CD8-positive, alpha-beta memory T cell (primary cell): ENCODE measurements at regions not wholly inside any gene's neighbourhood (a gene's known extent, or its start where the extent isn't known, plus 50 kb on each side); places are given as distances from the start of the nearest gene placed in this dataset.
A peak's percentile ranks its signal among the peaks of the same experiment; 100 is the strongest.

ENCODE experiments used
- CTCF ChIA-PET: fragments of 350-600 bp; sonication (Branson Sonifier 250); formaldehyde crosslinking; loops from one replicate; lab custom pipeline; 2021; ENCODE audit warnings: antibody characterized with exemption; lab: Charles Lee
- POLR2A ChIA-PET: fragments of 350-600 bp; sonication (Branson Sonifier 250); formaldehyde crosslinking; loops from one replicate; lab custom pipeline; 2021; ENCODE audit warnings: antibody characterized with exemption; lab: Charles Lee
- DNase-seq, 5 donors: peaks; one replicate each; pipeline versions ENCODE4 v3.0.0 to v3.0.0-alpha.2; 2020 to 2022; ENCODE audit warnings: mixed read lengths in 1 of 5
- H3K27ac ChIP-seq: one replicate; pipeline ENCODE4 v1.7.0; 2013; ENCODE audit warnings: low read depth, mild to moderate bottlenecking, low read length, moderate library complexity
- H3K27me3 ChIP-seq: 2 replicates; pipeline ENCODE4 v1.7.0; 2013; ENCODE audit warnings: low read length, mild to moderate bottlenecking; ENCODE audit not compliant: insufficient read depth, poor library complexity, severe bottlenecking
- H3K36me3 ChIP-seq: 2 replicates; pipeline ENCODE4 v1.7.0; 2013; ENCODE audit warnings: mild to moderate bottlenecking, low read length, moderate library complexity; ENCODE audit not compliant: insufficient read depth
- H3K4me1 ChIP-seq: 2 replicates; pipeline ENCODE4 v1.7.0; 2013; ENCODE audit warnings: mild to moderate bottlenecking, low read length, moderate library complexity; ENCODE audit not compliant: insufficient read depth
- H3K4me3 ChIP-seq: 2 replicates; pipeline ENCODE4 v1.7.0; 2013; ENCODE audit warnings: mild to moderate bottlenecking, low read length
- H3K9me3 ChIP-seq: 2 replicates; pipeline ENCODE4 v1.7.0; 2013; ENCODE audit warnings: mild to moderate bottlenecking, low read length
- H3K27ac Mint-ChIP-seq, 8 donors: one replicate each; pipeline ENCODE4 v1.8.0; 2020 to 2021; ENCODE audit warnings: mixed read lengths in 8 of 8, mild to moderate bottlenecking in 6 of 8, inconsistent platforms in 3 of 8, moderate library complexity in 3 of 8
- H3K27me3 Mint-ChIP-seq, 2 donors: one replicate each; pipeline ENCODE4 v1.8.0; 2020 to 2021; ENCODE audit warnings: mixed read lengths in 2 of 2, mild to moderate bottlenecking in 1 of 2, moderate library complexity in 1 of 2
- H3K36me3 Mint-ChIP-seq, 3 donors: one replicate each; pipeline ENCODE4 v1.8.0; 2020 to 2021; ENCODE audit warnings: mixed read lengths in 3 of 3, inconsistent platforms in 1 of 3, mild to moderate bottlenecking in 1 of 3
- H3K4me1 Mint-ChIP-seq, 3 donors: one replicate each; pipeline ENCODE4 v1.8.0; 2020 to 2021; ENCODE audit warnings: mixed read lengths in 3 of 3, inconsistent platforms in 1 of 3, mild to moderate bottlenecking in 1 of 3
- H3K4me3 Mint-ChIP-seq, 7 donors: one replicate each; pipeline ENCODE4 v1.8.0; 2020 to 2021; ENCODE audit warnings: mixed read lengths in 7 of 7, mild to moderate bottlenecking in 6 of 7, moderate library complexity in 4 of 7, inconsistent platforms in 2 of 7
- H3K9me3 Mint-ChIP-seq, 5 donors: one replicate each; pipeline ENCODE4 v1.8.0; 2020 to 2022; ENCODE audit warnings: mixed read lengths in 5 of 5, mild to moderate bottlenecking in 3 of 5, moderate library complexity in 2 of 5, inconsistent platforms in 1 of 5

DNA sequence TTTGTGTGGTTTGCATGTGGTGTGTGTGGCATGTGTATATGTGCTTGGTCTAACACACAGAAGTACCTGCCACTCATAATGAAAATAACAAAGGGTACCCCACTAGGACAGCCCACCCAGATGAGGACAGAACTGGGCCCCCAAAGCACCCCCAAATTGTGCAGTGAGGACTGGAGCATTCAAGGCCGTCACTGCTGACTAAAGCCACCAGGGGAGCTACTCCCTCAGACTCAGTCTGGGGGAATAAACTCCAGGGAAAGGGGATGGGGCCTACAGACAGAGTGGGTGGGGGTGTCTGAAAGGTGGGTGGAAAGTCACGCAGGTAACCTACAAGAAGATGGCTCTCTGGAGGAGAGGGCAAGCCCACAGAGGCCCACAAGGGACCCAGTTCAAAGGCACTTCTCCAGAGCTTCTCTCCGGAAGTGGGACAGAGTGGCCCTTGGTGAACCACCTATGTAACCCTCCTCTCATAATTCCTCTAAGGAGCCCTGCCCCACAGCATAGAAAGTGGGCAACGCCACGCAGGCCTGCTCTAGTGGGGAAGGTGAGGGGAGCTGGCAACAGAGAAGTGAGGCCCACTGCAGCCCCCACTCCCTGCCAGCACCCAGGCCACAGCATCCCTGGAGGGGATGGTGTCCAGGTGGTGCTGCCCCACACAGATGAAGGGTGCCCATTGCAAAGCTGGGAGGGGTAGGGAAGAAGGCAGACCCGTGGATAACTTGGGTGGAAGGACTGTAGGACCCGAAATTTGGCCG is 122.8 kb upstream of the MAFB start:
- no peak overlapping the region for H3K27ac Mint-ChIP-seq
- no peak overlapping the region for H3K4me3 Mint-ChIP-seq
- ChIA-PET CTCF (no interaction called here), POLR2A (no interaction called here)
- H3K9me3 Mint-ChIP-seq = no peaks in the 10 kb centered on the region
- H3K27ac ChIP-seq = no peak overlapping the region
- peaks cover 6 to 14% of the 10 kb centered on the region in 2 donors for H3K27me3 Mint-ChIP-seq
- no peak overlapping the region for H3K4me3 ChIP-seq
- DNase-seq = no peak
- H3K36me3 ChIP-seq = no peaks in the 10 kb centered on the region
- no peaks in the 10 kb centered on the region for H3K9me3 ChIP-seq
- H3K36me3 Mint-ChIP-seq = no peaks in the 10 kb centered on the region
- H3K4me1 ChIP-seq = no peaks in the 10 kb centered on the region
- H3K27me3 ChIP-seq = no peaks in the 10 kb centered on the region
- no peaks in the 10 kb centered on the region for H3K4me1 Mint-ChIP-seq

DNA sequence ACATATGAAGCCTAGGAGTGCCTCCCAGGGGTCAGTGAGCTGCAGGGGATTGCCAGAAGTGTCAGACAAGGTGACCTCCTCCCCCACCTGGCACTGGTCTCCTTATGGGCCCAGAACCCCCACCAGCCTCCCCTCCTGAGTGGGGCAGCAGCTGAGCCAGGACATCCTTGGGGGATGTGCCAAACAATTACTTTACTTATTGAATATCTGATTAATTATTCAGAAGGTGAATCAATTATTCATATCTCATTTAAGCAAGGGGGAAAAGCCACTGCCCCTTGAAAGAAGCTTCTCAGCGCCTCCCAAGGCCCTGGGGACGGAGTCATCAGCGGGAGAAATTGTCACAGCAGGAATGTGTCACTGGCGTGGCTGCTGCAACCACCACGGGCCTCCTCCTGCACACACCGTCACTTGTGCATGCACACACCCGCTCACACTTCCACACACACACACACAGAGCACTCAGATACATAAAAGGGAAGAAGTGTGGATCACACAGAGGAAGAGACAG is 123.4 kb upstream of the MAFB start:
- POLR2A ChIA-PET = no interaction called here
- Mint-ChIP-seq H3K9me3 (no peaks in the 10 kb centered on the region), H3K36me3 (no peaks in the 10 kb centered on the region), H3K27me3 (peaks cover 6 to 14% of the 10 kb centered on the region in 2 donors), H3K4me3 (no peak overlapping the region), H3K4me1 (no peaks in the 10 kb centered on the region), H3K27ac (peak overlapping the region in 1 of 8 donors; percentile 40)
- no peak overlapping the region for H3K4me3 ChIP-seq
- H3K27ac ChIP-seq = no peak overlapping the region
- CTCF ChIA-PET = no interaction called here
- H3K27me3 ChIP-seq = no peaks in the 10 kb centered on the region
- H3K36me3 ChIP-seq = no peaks in the 10 kb centered on the region
- H3K4me1 ChIP-seq = no peaks in the 10 kb centered on the region
- H3K9me3 ChIP-seq = no peaks in the 10 kb centered on the region
- DNase-seq = no peak

GRCh38 chr20:40813029-40813431 is 124.0 kb upstream of the MAFB start:
- CTCF ChIA-PET = no interaction called here

DNA sequence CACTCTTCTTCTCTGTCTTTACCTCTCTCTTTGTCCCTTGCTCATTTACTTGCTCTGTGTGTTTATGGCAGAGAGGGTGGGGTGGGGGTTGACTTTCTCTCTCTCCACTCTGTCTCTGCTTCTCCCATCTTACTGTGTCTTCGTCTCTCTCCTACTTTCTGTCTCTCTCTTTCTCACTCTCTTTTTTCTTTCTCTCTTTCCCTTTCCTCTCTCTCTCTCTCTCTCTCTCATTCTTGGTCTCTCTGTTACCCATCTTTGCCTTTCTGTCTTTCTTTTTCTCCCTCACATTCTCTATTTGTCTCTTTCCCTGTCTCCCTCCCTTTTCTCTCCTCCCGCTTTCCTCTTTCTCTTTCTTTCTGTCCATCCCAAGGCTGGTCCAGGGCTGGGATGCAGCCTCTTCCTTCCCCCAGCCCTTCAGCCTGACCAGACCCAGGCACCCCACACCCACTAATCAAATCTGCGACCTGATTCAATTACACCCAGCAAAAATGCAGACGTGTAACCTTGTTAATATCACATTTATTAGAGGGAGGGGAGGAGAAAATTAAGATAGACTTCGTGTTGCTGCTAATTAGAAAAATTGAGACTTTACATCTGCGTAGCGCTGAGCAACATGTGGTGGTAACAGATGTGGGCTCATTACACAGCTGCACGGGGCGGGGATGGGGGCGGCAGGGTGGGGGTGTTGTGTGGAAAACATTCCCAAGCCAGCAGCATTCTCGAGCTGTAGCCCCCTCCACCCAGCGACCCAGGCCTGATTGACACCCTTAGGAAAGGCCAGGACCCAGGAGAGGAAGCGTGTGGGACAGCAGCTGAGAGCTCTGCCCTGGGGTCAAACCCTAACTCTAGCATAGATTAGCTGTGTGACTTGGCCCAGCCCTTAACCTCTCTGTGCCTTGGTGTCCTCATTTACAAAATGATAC is 124.9 kb upstream of the MAFB start:
- Histone ChIP-seq H3K27ac (no peak overlapping the region), H3K36me3 (no peaks in the 10 kb centered on the region), H3K4me1 (no peaks in the 10 kb centered on the region), H3K4me3 (no peak overlapping the region), H3K27me3 (no peaks in the 10 kb centered on the region), H3K9me3 (no peaks in the 10 kb centered on the region)
- ChIA-PET CTCF (interaction anchor here (0.8 kb wide), 1 partner anchor 10 kb away, joined by 3 read pairs; no protein-coding TSS in a partner anchor), POLR2A (no interaction called here)
- no peak for DNase-seq
- Mint-ChIP-seq H3K9me3 (peaks cover 0 to 4% (median 2%) of the 10 kb centered on the region in 5 donors), H3K36me3 (peaks cover 0 to 4% (median 0%) of the 10 kb centered on the region in 3 donors), H3K27ac (peak overlapping the region in 1 of 8 donors; percentile 90), H3K4me1 (no peaks in the 10 kb centered on the region), H3K27me3 (peaks cover 6 to 7% of the 10 kb centered on the region in 2 donors), H3K4me3 (no peak overlapping the region)

More at GRCh38 chr20:40813029-40813431, 124.0 kb upstream of the MAFB start:
- Mint-ChIP-seq H3K9me3 (peaks cover 0 to 3% (median 2%) of the 10 kb centered on the region in 5 donors), H3K4me1 (no peaks in the 10 kb centered on the region), H3K36me3 (peaks cover 0 to 4% (median 0%) of the 10 kb centered on the region in 3 donors), H3K27me3 (peaks cover 6 to 13% of the 10 kb centered on the region in 2 donors), H3K27ac (no peak overlapping the region), H3K4me3 (no peak overlapping the region)
- Histone ChIP-seq H3K4me1 (no peaks in the 10 kb centered on the region), H3K4me3 (no peak overlapping the region), H3K36me3 (no peaks in the 10 kb centered on the region), H3K27me3 (no peaks in the 10 kb centered on the region), H3K27ac (no peak overlapping the region), H3K9me3 (no peaks in the 10 kb centered on the region)
- no peak for DNase-seq
- POLR2A ChIA-PET = no interaction called here

- Mint-ChIP-seq H3K27me3 (peaks cover 5 to 6% of the 10 kb centered on the region in 2 donors), H3K4me3 (no peak overlapping the region)
Observed at GRCh38 chr20:40814631-40814960, 125.6 kb upstream of the MAFB start.

DNA sequence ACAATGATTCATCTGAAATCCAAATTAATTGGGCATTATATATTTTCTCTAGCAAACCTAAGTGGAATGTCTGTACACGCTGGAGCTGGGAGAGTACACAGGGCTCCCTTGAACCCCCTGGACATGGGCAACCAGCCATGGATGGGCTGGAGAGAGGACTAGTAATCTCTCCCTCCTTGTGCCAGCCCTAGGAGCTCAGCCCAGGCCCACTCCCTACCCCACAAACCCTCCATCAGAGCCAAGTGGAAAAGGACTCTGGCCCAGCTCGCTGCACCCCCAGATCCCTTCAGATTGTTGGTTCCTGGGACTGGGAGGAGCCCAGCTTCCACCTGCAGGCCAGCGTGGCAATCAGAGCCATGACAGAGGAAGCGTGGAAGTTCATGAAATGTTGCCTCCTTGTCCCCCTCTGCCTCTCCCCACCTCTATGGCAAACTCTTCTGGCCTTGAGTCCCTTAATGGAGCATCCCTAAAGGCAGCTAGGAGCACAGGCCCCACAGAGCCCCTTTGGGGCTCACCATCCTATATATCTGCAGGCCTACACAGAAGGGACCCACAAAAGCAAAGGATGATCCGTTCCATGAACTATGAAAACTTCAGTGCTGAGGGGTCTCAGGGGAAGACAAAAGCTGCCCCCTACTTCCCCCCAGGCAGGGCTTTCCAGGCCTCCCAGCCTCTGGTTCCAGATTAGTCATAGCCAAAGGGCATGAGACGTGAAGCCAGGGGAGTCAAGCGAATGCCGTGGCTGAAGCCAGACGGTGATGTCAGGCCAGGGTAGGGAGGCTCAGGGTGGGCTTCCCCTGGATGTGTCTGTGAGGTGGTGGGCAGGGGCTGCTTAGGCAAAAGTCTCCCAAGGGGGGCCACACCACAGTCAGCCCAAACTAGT is 126.4 kb upstream of the MAFB start:
- no peak for DNase-seq
- Histone ChIP-seq H3K4me1 (no peaks in the 10 kb centered on the region), H3K9me3 (no peaks in the 10 kb centered on the region), H3K27me3 (no peaks in the 10 kb centered on the region), H3K27ac (no peak overlapping the region), H3K36me3 (no peaks in the 10 kb centered on the region), H3K4me3 (no peak overlapping the region)
- H3K36me3 Mint-ChIP-seq = peaks cover 0 to 4% (median 0%) of the 10 kb centered on the region in 3 donors
- POLR2A ChIA-PET = no interaction called here
- no peak overlapping the region for H3K27ac Mint-ChIP-seq
- H3K4me3 Mint-ChIP-seq = no peak overlapping the region
- peaks cover 0 to 6% (median 2%) of the 10 kb centered on the region in 5 donors for H3K9me3 Mint-ChIP-seq
- CTCF ChIA-PET = interaction anchor here (0.8 kb wide), 1 partner anchor 11 kb away, joined by 3 read pairs; no protein-coding TSS in a partner anchor
- no peaks in the 10 kb centered on the region for H3K4me1 Mint-ChIP-seq
- peaks cover 4 to 7% of the 10 kb centered on the region in 2 donors for H3K27me3 Mint-ChIP-seq

More at GRCh38 chr20:40814631-40814960, 125.6 kb upstream of the MAFB start:
- CTCF ChIA-PET = interaction anchor here (0.8 kb wide), 1 partner anchor 10 kb away, joined by 3 read pairs; no protein-coding TSS in a partner anchor
- Mint-ChIP-seq H3K27ac (no peak overlapping the region), H3K9me3 (peaks cover 0 to 4% (median 2%) of the 10 kb centered on the region in 5 donors), H3K36me3 (peaks cover 0 to 4% (median 0%) of the 10 kb centered on the region in 3 donors), H3K4me1 (no peaks in the 10 kb centered on the region)
- Histone ChIP-seq H3K9me3 (no peaks in the 10 kb centered on the region), H3K36me3 (no peaks in the 10 kb centered on the region), H3K4me1 (no peaks in the 10 kb centered on the region), H3K4me3 (no peak overlapping the region), H3K27ac (no peak overlapping the region), H3K27me3 (no peaks in the 10 kb centered on the region)
- POLR2A ChIA-PET = no interaction called here
- no peak for DNase-seq

- no peak for DNase-seq
- Mint-ChIP-seq H3K27ac (no peak overlapping the region), H3K4me1 (no peaks in the 10 kb centered on the region), H3K36me3 (peaks cover 0 to 9% (median 0%) of the 10 kb centered on the region in 3 donors), H3K4me3 (no peak overlapping the region), H3K27me3 (peaks cover 5 to 11% of the 10 kb centered on the region in 2 donors), H3K9me3 (peaks cover 0 to 6% (median 2%) of the 10 kb centered on the region in 5 donors)
- no peak overlapping the region for H3K27ac ChIP-seq
- H3K36me3 ChIP-seq = no peaks in the 10 kb centered on the region
- no peak overlapping the region for H3K4me3 ChIP-seq
- no peaks in the 10 kb centered on the region for H3K4me1 ChIP-seq
- CTCF ChIA-PET = no interaction called here
- H3K9me3 ChIP-seq = no peaks in the 10 kb centered on the region
- POLR2A ChIA-PET = no interaction called here
- H3K27me3 ChIP-seq = no peaks in the 10 kb centered on the region
Observed at GRCh38 chr20:40816039-40816352, 127.0 kb upstream of the MAFB start.
